ENCODE measurements at regions not wholly inside any gene's neighbourhood (a gene's known extent, or its start where the extent isn't known, plus 50 kb on each side); places are given as distances from the start of the nearest gene placed in this dataset.

- no peak for TF ChIP-seq CTCF (IDR thresholded peaks at IDR 0.05)
- no peak for TF ChIP-seq POLR2A (IDR thresholded peaks at IDR 0.05)
- TF ChIP-seq POLR2AphosphoS5 (IDR thresholded peaks at IDR 0.05) = no peak
- TF ChIP-seq EP300 (IDR thresholded peaks at IDR 0.05) = no peak
These were observed 358.9 kb downstream of the FBXO8 start for GRCh38 chr4:173924561-173924960.
